ENCODE measurements at regions not wholly inside any gene's neighbourhood (a gene's known extent, or its start where the extent isn't known, plus 50 kb on each side); places are given as distances from the start of the nearest gene placed in this dataset.

- WGBS (ENCODE audit: insufficient coverage, low coverage, low lambda C conversion rate, missing lambda C conversion rate), result 77% methylated on average over 3 of the region's 3 CpGs
- TF ChIP-seq POLR2A (IDR thresholded peaks at IDR 0.05), result no peak
- no peak for TF ChIP-seq CTCF (IDR thresholded peaks at IDR 0.05)
- Histone ChIP-seq H3K4me3 (no peak overlapping the region), H3K27ac (no peak overlapping the region), H3K4me1 (no peaks in the 10 kb centered on the region), H3K9me3 (no peaks in the 10 kb centered on the region), H3K27me3 (no peaks in the 10 kb centered on the region), H3K36me3 (no peaks in the 10 kb centered on the region)
- ATAC-seq (no peak), DNase-seq (no peak)
- intact Hi-C loops (cut with DNase I), result no loop called here
These were observed 1470.9 kb downstream of the UQCRFS1 start for GRCh38 chr19:27742041-27742440.

- intact Hi-C loops (cut with DNase I), result no loop called here
- no peaks in the 10 kb centered on the region for H3K4me1 ChIP-seq
- no peaks in the 10 kb centered on the region for H3K36me3 ChIP-seq
- no peak for ATAC-seq
- 90% methylated on average over 8 of the region's 8 CpGs for WGBS (ENCODE audit: insufficient coverage, low coverage, low lambda C conversion rate, missing lambda C conversion rate)
- H3K4me3 ChIP-seq, result no peak overlapping the region
- no peak overlapping the region for H3K27ac ChIP-seq
- DNase-seq, result peak in 1 of 3 donors; percentile 9
- no peak for TF ChIP-seq POLR2A (IDR thresholded peaks at IDR 0.05)
- TF ChIP-seq CTCF (IDR thresholded peaks at IDR 0.05), result no peak
- H3K27me3 ChIP-seq, result no peaks in the 10 kb centered on the region
- H3K9me3 ChIP-seq, result no peaks in the 10 kb centered on the region
These were observed 1471.7 kb downstream of the UQCRFS1 start for GRCh38 chr19:27741236-27741635.

- no peak for TF ChIP-seq POLR2A (IDR thresholded peaks at IDR 0.05)
- H3K36me3 ChIP-seq, result no peaks in the 10 kb centered on the region
- 67% methylated on average over 1 of the region's 3 CpGs for WGBS (ENCODE audit: insufficient coverage, low coverage, low lambda C conversion rate, missing lambda C conversion rate)
- H3K9me3 ChIP-seq, result no peaks in the 10 kb centered on the region
- H3K4me1 ChIP-seq, result no peaks in the 10 kb centered on the region
- no peak for ATAC-seq
- no peak overlapping the region for H3K4me3 ChIP-seq
- DNase-seq, result peak in 1 of 3 donors; percentile 17
- no peak overlapping the region for H3K27ac ChIP-seq
- no peaks in the 10 kb centered on the region for H3K27me3 ChIP-seq
- intact Hi-C loops (cut with DNase I), result no loop called here
These were observed 1472.6 kb downstream of the UQCRFS1 start for GRCh38 chr19:27740396-27740795.

- peak in 1 of 3 donors; percentile 4 for DNase-seq
- H3K9me3 ChIP-seq, result no peaks in the 10 kb centered on the region
- no peak overlapping the region for H3K27ac ChIP-seq
- ATAC-seq, result no peak
- no peaks in the 10 kb centered on the region for H3K4me1 ChIP-seq
- no peaks in the 10 kb centered on the region for H3K27me3 ChIP-seq
- intact Hi-C loops (cut with DNase I), result no loop called here
- H3K36me3 ChIP-seq, result no peaks in the 10 kb centered on the region
- no peak overlapping the region for H3K4me3 ChIP-seq
- WGBS (ENCODE audit: insufficient coverage, low coverage, low lambda C conversion rate, missing lambda C conversion rate), result 69% methylated on average over 4 of the region's 7 CpGs
- no peak for TF ChIP-seq POLR2A (IDR thresholded peaks at IDR 0.05)
- no peak for TF ChIP-seq CTCF (IDR thresholded peaks at IDR 0.05)
These were observed 1474.3 kb downstream of the UQCRFS1 start for GRCh38 chr19:27738569-27739193.

GRCh38 chr19:27736225-27736624, 1476.7 kb downstream of the UQCRFS1 start:
- TF ChIP-seq POLR2A (IDR thresholded peaks at IDR 0.05), result no peak
- no peak for TF ChIP-seq CTCF (IDR thresholded peaks at IDR 0.05)

More at GRCh38 chr19:27736225-27736624, 1476.7 kb downstream of the UQCRFS1 start:
- Histone ChIP-seq H3K4me3 (no peak overlapping the region), H3K4me1 (no peaks in the 10 kb centered on the region), H3K27ac (no peak overlapping the region), H3K27me3 (no peaks in the 10 kb centered on the region), H3K36me3 (no peaks in the 10 kb centered on the region), H3K9me3 (peaks cover 0 to 6% (median 1%) of the 10 kb centered on the region in 4 donors)
- WGBS (ENCODE audit: insufficient coverage, low coverage, low lambda C conversion rate, missing lambda C conversion rate), result 92% methylated on average over 3 of the region's 4 CpGs
- ATAC-seq (no peak), DNase-seq (no peak)
- intact Hi-C loops (cut with DNase I), result no loop called here
